SK-N-SH (cell line): ENCODE measurements at regions not wholly inside any gene's neighbourhood (a gene's known extent, or its start where the extent isn't known, plus 50 kb on each side); places are given as distances from the start of the nearest gene placed in this dataset.

Experiments
- CTCF ChIA-PET: fragments of 300-600, 350-600 bp; formaldehyde crosslinking; extraction: SDS; loops from one replicate; lab custom pipeline; 2021; lab: Yijun Ruan, JAX
- POLR2A ChIA-PET: fragments of 350-600 bp; sonication (Branson Sonifier 250); formaldehyde crosslinking; extraction: SDS; loops from one replicate; lab custom pipeline; 2020; ENCODE audit warnings: antibody characterized with exemption, inconsistent platforms; lab: Yijun Ruan, JAX
- DNase-seq: peaks from one replicate; pipeline ENCODE4 v3.0.0; 2012
- H2AFZ ChIP-seq: fragments of 200-600 bp; sonication (generic); 2 replicates; pipeline ENCODE4 v1.8.1; 2016; ENCODE audit warnings: antibody characterized with exemption, mild to moderate bottlenecking, low read depth
- H3F3A ChIP-seq: fragments of 200-600 bp; sonication (generic); replicated peaks from 2 replicates; pipeline ENCODE3; 2016; ENCODE audit warnings: antibody characterized with exemption, mild to moderate bottlenecking; ENCODE audit not compliant: insufficient read depth
- H3K27ac ChIP-seq, 2 experiments: fragments of 200-500 bp in 1 of 2; fragments of 200-600 bp in 1 of 2; sonication (Bioruptor generic) in 1 of 2; sonication (generic), shearing (Covaris generic) in 1 of 2; 2 replicates each; pipeline versions ENCODE4 v1.5.1 to v1.6.1; 2014 to 2016; ENCODE audit warnings: low read depth in 2 of 2, inconsistent platforms in 1 of 2, low read length in 1 of 2, mild to moderate bottlenecking in 1 of 2, mixed read lengths in 1 of 2
- H3K27me3 ChIP-seq: fragments of 200-600 bp; sonication (generic), shearing (Covaris generic); 2 replicates; pipeline ENCODE4 v1.6.1; 2016; ENCODE audit warnings: mixed run types; ENCODE audit not compliant: insufficient read depth
- H3K36me3 ChIP-seq, 2 experiments: fragments of 200-500 bp in 1 of 2; fragments of 200-600 bp in 1 of 2; sonication (Bioruptor generic) in 1 of 2; sonication (generic) in 1 of 2; replicated peaks in 1 of 2; 2 replicates each; pipeline versions ENCODE3 to v1.5.1; 2014 to 2016; ENCODE audit warnings: low read length in 1 of 2, mild to moderate bottlenecking in 1 of 2; ENCODE audit not compliant: insufficient read depth in 2 of 2, control insufficient read depth in 1 of 2
- H3K4me1 ChIP-seq, 2 experiments: fragments of 200-500 bp in 1 of 2; fragments of 200-600 bp in 1 of 2; sonication (Bioruptor generic) in 1 of 2; sonication (generic), shearing (Covaris generic) in 1 of 2; 2 replicates each; pipeline versions ENCODE4 v1.5.1 to v1.6.1; 2014 to 2016; ENCODE audit warnings: low read depth in 1 of 2, low read length in 1 of 2, mixed run types in 1 of 2; ENCODE audit not compliant: insufficient read depth in 2 of 2, control insufficient read depth in 1 of 2
- H3K4me2 ChIP-seq: fragments of 200-600 bp; sonication (generic), shearing (Covaris generic); 2 replicates; pipeline ENCODE4 v1.6.1; 2017; ENCODE audit warnings: mixed run types
- H3K4me3 ChIP-seq, 2 experiments: fragments of 200-500 bp in 1 of 2; fragments of 200-600 bp in 1 of 2; sonication (Bioruptor generic) in 1 of 2; sonication (generic), shearing (Covaris generic) in 1 of 2; 2 replicates each; pipeline versions ENCODE4 v1.5.1 to v1.8.1; 2014 to 2016; ENCODE audit warnings: low read depth in 2 of 2, inconsistent platforms in 1 of 2, low read length in 1 of 2, mild to moderate bottlenecking in 1 of 2, mixed read lengths in 1 of 2, moderate library complexity in 1 of 2
- H3K79me2 ChIP-seq: fragments of 200-600 bp; sonication (generic); 2 replicates; pipeline ENCODE4 v1.8.1; 2017; ENCODE audit warnings: mild to moderate bottlenecking; ENCODE audit not compliant: insufficient read depth
- H3K9ac ChIP-seq: fragments of 200-600 bp; sonication (generic); 2 replicates; pipeline ENCODE4 v1.6.1; 2017; ENCODE audit warnings: mixed run types
- H3K9me2 ChIP-seq: fragments of 200-600 bp; sonication (generic); 2 replicates; pipeline ENCODE4 v1.6.1; 2017; ENCODE audit warnings: mixed run types
- H3K9me3 ChIP-seq: fragments of 200-600 bp; sonication (generic); 2 replicates; pipeline ENCODE4 v1.6.1; 2017; ENCODE audit warnings: mixed run types, mild to moderate bottlenecking, moderate library complexity
- H4K20me1 ChIP-seq: fragments of 200-600 bp; sonication (generic); 2 replicates; pipeline ENCODE4 v1.6.1; 2017; ENCODE audit warnings: mild to moderate bottlenecking, mixed run types; ENCODE audit not compliant: insufficient read depth
- EP300 ChIP-seq, 2 experiments: IDR thresholded peaks; 2 replicates each; pipeline versions ENCODE4 v1.4.0 to v1.6.1; 2012; ENCODE audit warnings: borderline replicate concordance in 1 of 2, low read depth in 1 of 2, low read length in 1 of 2
- EZH2phosphoT487 ChIP-seq: fragments of 200-600 bp; sonication (generic); IDR thresholded peaks from 2 replicates; pipeline ENCODE4 v1.6.1; 2017; ENCODE audit warnings: low read depth, mixed run types, mild to moderate bottlenecking, antibody characterized with exemption, moderate library complexity, borderline replicate concordance
- GABPA ChIP-seq: IDR thresholded peaks from 2 replicates; pipeline ENCODE4 v1.4.0; 2012; ENCODE audit warnings: low read depth, mild to moderate bottlenecking
- GATA2 ChIP-seq: sonication (generic); formaldehyde crosslinking; IDR thresholded peaks from 2 replicates; pipeline ENCODE4 v1.5.0; 2020; ENCODE audit warnings: mild to moderate bottlenecking, missing genetic modification reagents
- MEF2A ChIP-seq: IDR thresholded peaks from 2 replicates; pipeline ENCODE4 v1.4.0; 2012; ENCODE audit warnings: low read depth, borderline replicate concordance
- MXI1 ChIP-seq: IDR thresholded peaks from 2 replicates; pipeline ENCODE4 v1.6.1; 2012; ENCODE audit warnings: mild to moderate bottlenecking, low read depth, low read length, improper control_type of control experiment
- NFIC ChIP-seq: IDR thresholded peaks from 2 replicates; pipeline ENCODE4 v1.4.0; 2012; ENCODE audit warnings: borderline replicate concordance
- NRF1 ChIP-seq: IDR thresholded peaks from 2 replicates; pipeline ENCODE4 v1.6.1; 2012; ENCODE audit warnings: low read depth, mild to moderate bottlenecking, low read length
- POLR2AphosphoS5 ChIP-seq: IDR thresholded peaks from 2 replicates; pipeline ENCODE4 v1.6.1; 2012; ENCODE audit warnings: low read depth, low read length
- TCF12 ChIP-seq: IDR thresholded peaks from 2 replicates; pipeline ENCODE4 v1.4.0; 2012
- YY1 ChIP-seq: IDR thresholded peaks from 2 replicates; pipeline ENCODE4 v1.4.0; 2012; ENCODE audit warnings: low read depth, mild to moderate bottlenecking
- WGBS: methylation state at CpG from one replicate; pipeline ENCODE4 v1.1.6; 2017; ENCODE audit warnings: low lambda C conversion rate; 5-methylcytosine and 5-hydroxymethylcytosine counted together
- TF ChIP-seq, protein P1 (sequence below): IDR thresholded peaks from 2 replicates; pipeline ENCODE4 v1.4.0; 2012; ENCODE audit warnings: low read depth, borderline replicate concordance
- TF ChIP-seq, protein P2 (sequence below): IDR thresholded peaks from 2 replicates; pipeline ENCODE4 v1.4.0; 2012; ENCODE audit warnings: low read depth, borderline replicate concordance
- TF ChIP-seq, protein P3 (sequence below): IDR thresholded peaks from 2 replicates; pipeline ENCODE4 v1.6.1; 2012; ENCODE audit warnings: mild to moderate bottlenecking, low read depth, low read length, moderate library complexity

DNA sequence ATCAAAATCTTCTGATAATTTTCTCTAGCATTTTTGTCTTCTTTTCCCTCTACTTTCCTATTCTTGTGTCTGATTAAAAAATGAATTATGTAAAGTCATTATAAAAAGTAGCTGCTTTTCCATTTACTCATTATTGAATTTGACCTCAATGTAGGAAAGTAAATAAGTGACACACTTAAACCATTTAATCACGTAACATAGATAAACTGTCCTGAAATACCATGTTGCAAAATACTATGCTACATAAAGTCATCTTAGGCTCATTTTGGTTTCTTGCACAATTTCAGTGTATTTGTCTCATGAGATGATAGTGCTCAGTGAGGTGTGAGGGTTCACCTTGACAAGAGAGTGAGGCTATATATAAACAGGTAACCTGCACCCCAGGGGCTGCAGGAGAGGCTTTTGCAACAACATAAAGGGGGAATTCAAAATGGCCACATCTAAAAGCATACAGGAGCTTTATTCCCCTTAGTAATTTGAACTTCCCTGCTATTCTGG lies 502.7 kb downstream of the RNF144A start:
- TF ChIP-seq GABPA: no peak
- no peak for TF ChIP-seq EP300 (IDR thresholded peaks at IDR 0.05; ENCODE audit: borderline replicate concordance in 1 of 2, low read depth in 1 of 2, low read length in 1 of 2)
- no peak for TF ChIP-seq NFIC
- TF ChIP-seq, protein P1, sequence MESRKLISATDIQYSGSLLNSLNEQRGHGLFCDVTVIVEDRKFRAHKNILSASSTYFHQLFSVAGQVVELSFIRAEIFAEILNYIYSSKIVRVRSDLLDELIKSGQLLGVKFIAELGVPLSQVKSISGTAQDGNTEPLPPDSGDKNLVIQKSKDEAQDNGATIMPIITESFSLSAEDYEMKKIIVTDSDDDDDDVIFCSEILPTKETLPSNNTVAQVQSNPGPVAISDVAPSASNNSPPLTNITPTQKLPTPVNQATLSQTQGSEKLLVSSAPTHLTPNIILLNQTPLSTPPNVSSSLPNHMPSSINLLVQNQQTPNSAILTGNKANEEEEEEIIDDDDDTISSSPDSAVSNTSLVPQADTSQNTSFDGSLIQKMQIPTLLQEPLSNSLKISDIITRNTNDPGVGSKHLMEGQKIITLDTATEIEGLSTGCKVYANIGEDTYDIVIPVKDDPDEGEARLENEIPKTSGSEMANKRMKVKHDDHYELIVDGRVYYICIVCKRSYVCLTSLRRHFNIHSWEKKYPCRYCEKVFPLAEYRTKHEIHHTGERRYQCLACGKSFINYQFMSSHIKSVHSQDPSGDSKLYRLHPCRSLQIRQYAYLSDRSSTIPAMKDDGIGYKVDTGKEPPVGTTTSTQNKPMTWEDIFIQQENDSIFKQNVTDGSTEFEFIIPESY: no peak
- TF ChIP-seq YY1: no peak
- TF ChIP-seq GATA2 (CRISPR knock-in tag): no peak
- no peak for TF ChIP-seq TCF12
- TF ChIP-seq MXI1: no peak
- no peak for TF ChIP-seq POLR2AphosphoS5
- no peak for TF ChIP-seq MEF2A
- no peak for TF ChIP-seq NRF1
- TF ChIP-seq, protein P2, sequence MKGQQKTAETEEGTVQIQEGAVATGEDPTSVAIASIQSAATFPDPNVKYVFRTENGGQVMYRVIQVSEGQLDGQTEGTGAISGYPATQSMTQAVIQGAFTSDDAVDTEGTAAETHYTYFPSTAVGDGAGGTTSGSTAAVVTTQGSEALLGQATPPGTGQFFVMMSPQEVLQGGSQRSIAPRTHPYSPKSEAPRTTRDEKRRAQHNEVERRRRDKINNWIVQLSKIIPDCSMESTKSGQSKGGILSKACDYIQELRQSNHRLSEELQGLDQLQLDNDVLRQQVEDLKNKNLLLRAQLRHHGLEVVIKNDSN: no peak
- TF ChIP-seq, protein P3, sequence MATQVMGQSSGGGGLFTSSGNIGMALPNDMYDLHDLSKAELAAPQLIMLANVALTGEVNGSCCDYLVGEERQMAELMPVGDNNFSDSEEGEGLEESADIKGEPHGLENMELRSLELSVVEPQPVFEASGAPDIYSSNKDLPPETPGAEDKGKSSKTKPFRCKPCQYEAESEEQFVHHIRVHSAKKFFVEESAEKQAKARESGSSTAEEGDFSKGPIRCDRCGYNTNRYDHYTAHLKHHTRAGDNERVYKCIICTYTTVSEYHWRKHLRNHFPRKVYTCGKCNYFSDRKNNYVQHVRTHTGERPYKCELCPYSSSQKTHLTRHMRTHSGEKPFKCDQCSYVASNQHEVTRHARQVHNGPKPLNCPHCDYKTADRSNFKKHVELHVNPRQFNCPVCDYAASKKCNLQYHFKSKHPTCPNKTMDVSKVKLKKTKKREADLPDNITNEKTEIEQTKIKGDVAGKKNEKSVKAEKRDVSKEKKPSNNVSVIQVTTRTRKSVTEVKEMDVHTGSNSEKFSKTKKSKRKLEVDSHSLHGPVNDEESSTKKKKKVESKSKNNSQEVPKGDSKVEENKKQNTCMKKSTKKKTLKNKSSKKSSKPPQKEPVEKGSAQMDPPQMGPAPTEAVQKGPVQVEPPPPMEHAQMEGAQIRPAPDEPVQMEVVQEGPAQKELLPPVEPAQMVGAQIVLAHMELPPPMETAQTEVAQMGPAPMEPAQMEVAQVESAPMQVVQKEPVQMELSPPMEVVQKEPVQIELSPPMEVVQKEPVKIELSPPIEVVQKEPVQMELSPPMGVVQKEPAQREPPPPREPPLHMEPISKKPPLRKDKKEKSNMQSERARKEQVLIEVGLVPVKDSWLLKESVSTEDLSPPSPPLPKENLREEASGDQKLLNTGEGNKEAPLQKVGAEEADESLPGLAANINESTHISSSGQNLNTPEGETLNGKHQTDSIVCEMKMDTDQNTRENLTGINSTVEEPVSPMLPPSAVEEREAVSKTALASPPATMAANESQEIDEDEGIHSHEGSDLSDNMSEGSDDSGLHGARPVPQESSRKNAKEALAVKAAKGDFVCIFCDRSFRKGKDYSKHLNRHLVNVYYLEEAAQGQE: no peak
- TF ChIP-seq EZH2phosphoT487: no peak
- TF ChIP-seq, all 33 proteins: peak for 0
- Histone ChIP-seq H2AFZ (no peak overlapping the region), H3K27me3 (0 out of 2 replicates have a peak, but pooled peaks cover 5% of the 10 kb centered on the region), H3K4me3 (no peak overlapping the region), H3K27ac (no peak overlapping the region), H3K9ac (no peak overlapping the region), H3K36me3 (no peaks in the 10 kb centered on the region), H3K4me1 (no peaks in the 10 kb centered on the region; a peak in 3 of 4 replicates), H3K4me2 (no peak overlapping the region), H3K9me2 (no peaks in the 10 kb centered on the region), H4K20me1 (no peaks in the 10 kb centered on the region), H3K9me3 (no peaks in the 10 kb centered on the region), H3F3A (no peaks in the 10 kb centered on the region), H3K79me2 (no peaks in the 10 kb centered on the region)
- 67% methylated on average over 1 of the region's 1 CpG for WGBS
- ChIA-PET POLR2A (no interaction called here), CTCF (interaction anchor here (0.6 to 7.1 kb wide), 9 partner anchors 8 to 1273 kb away, joined by 3 to 48 read pairs (median 5); no protein-coding TSS in a partner anchor)
- no peak for DNase-seq
